Body of pancreas (tissue), 4 donors: ENCODE measurements at regions not wholly inside any gene's neighbourhood (a gene's known extent, or its start where the extent isn't known, plus 50 kb on each side); places are given as distances from the start of the nearest gene placed in this dataset.

Source experiments
- ATAC-seq: fragments of 150-250 bp; one replicate; pipeline ENCODE4 v1.9.1; 2016
- DNase-seq, 4 donors: peaks; one replicate each; pipeline ENCODE4 v3.0.0-alpha.2; 2019
- H3K27ac ChIP-seq, 4 donors: fragments of 200-600 bp; sonication (generic); 1 replicate in 3 of 4; 2 replicates in 1 of 4; pipeline versions ENCODE4 v1.5.1 to v1.6.1; 2016 to 2019; ENCODE audit warnings: mild to moderate bottlenecking in 1 of 4, mixed read lengths in 1 of 4, moderate library complexity in 1 of 4
- H3K27me3 ChIP-seq, 2 donors: fragments of 200-600 bp; sonication (generic); one replicate each; pipeline ENCODE4 v1.6.0; 2016; ENCODE audit warnings: mild to moderate bottlenecking in 1 of 2
- H3K36me3 ChIP-seq, 2 donors: fragments of 200-600 bp; sonication (generic); replicated peaks in 1 of 2; 2 replicates each; pipeline ENCODE4 v1.5.1; 2016; ENCODE audit warnings: low read depth in 2 of 2; ENCODE audit not compliant: insufficient read depth in 1 of 2
- H3K4me1 ChIP-seq: fragments of 200-600 bp; sonication (generic); one replicate; pipeline ENCODE4 v1.6.0; 2016
- H3K4me3 ChIP-seq, 2 donors: fragments of 200-600 bp; sonication (generic); 1 replicate in 1 of 2; 2 replicates in 1 of 2; pipeline ENCODE4 v1.5.1; 2016 to 2019
- H3K9me3 ChIP-seq, 3 donors: fragments of 200-600 bp; sonication (generic); 1 replicate in 2 of 3; 2 replicates in 1 of 3; pipeline ENCODE4 v1.5.1; 2016
- POLR2A ChIP-seq, 3 donors: fragments of 450-650 bp; IDR thresholded peaks; one replicate each; pipeline ENCODE4 v1.6.1; 2016; ENCODE audit warnings: antibody characterized with exemption in 3 of 3, mild to moderate bottlenecking in 2 of 3
- WGBS, 2 donors: methylation state at CpG; one replicate each; pipeline ENCODE4 v1.1.5; 2017; 5-methylcytosine and 5-hydroxymethylcytosine counted together
- intact Hi-C: fragments of 100-400 bp; cut with DNase I; formaldehyde crosslinking; loops from one replicate; pipeline ENCODE4 v1.15.1; 2023
- TF ChIP-seq, protein P1 (sequence below), 7 experiments: fragments of 450-650 bp in 4 of 7; fragments of 200-600 bp in 3 of 7; sonication (generic) in 3 of 7; IDR thresholded peaks; one replicate each; pipeline ENCODE4 v1.5.1; 2016 to 2019; ENCODE audit warnings: antibody characterized with exemption in 7 of 7

DNA sequence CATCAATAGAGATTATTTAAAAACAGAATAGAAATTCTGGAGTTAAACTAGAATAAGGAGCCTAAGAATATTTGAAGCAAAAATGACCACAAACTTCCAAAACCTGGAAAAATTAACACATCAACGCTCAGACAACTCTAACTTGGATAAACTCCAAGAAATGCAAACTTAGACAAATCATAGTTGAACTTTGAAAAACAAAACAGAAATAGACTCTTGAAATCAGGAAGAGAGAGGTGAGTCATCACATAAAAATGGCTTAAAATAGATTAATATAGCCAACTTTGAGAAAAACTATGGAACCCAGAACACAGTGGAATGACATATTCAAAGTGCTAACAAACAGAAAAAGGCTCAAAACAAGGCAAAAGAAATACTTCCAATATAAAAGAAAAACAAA lies 974.2 kb downstream of the JRKL start:
- intact Hi-C loops, result no loop called here
- no peak for TF ChIP-seq POLR2A (IDR thresholded peaks at IDR 0.05)
- TF ChIP-seq, protein P1, sequence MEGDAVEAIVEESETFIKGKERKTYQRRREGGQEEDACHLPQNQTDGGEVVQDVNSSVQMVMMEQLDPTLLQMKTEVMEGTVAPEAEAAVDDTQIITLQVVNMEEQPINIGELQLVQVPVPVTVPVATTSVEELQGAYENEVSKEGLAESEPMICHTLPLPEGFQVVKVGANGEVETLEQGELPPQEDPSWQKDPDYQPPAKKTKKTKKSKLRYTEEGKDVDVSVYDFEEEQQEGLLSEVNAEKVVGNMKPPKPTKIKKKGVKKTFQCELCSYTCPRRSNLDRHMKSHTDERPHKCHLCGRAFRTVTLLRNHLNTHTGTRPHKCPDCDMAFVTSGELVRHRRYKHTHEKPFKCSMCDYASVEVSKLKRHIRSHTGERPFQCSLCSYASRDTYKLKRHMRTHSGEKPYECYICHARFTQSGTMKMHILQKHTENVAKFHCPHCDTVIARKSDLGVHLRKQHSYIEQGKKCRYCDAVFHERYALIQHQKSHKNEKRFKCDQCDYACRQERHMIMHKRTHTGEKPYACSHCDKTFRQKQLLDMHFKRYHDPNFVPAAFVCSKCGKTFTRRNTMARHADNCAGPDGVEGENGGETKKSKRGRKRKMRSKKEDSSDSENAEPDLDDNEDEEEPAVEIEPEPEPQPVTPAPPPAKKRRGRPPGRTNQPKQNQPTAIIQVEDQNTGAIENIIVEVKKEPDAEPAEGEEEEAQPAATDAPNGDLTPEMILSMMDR (IDR thresholded peaks at IDR 0.05), result no peak
- 32 to 41% methylated on average over 1 of the region's 1 CpG for WGBS, 2 donors

DNA sequence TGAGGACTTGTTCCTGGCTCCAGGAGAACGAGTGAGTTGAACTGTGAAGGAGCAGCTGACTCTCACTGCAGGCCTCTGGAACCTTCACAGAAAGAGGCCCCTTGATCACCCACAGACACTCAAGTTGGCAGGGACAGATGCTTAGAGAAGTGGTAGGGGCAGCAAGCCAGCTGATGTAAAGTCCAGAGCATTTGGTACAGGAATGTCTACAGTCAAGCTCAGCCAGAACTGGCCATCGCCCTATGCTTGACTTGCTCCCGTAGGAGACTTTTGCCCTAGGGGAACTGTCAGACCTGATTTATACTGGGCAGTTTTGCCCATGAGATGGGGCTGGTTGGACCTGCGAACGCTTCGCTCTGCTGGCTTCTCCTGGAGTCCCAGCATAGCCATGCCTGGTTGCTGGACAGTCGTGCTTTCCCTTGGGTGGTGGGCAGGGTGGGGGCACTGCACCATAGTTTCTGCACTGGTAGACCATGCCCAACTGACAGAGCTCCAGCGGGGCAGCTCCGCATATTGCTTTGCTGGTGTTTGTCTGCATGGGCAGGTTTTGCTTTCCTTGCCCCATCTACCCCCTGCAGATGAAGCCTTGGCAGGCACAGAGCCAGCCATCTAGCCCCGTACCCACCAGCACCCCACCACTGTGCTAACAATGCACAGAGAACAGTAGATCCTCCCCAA lies 977.7 kb downstream of the JRKL start:
- Histone ChIP-seq H3K27me3 (no peaks in the 10 kb centered on the region), H3K4me3 (no peak overlapping the region), H3K27ac (no peak overlapping the region), H3K36me3 (no peaks in the 10 kb centered on the region), H3K9me3 (peaks cover 0 to 6% (median 0%) of the 10 kb centered on the region in 3 donors), H3K4me1 (no peaks in the 10 kb centered on the region)
- DNase-seq (no peak), ATAC-seq (no peak)
- TF ChIP-seq, protein P1 (IDR thresholded peaks at IDR 0.05), result no peak
- no peak for TF ChIP-seq POLR2A (IDR thresholded peaks at IDR 0.05)
- 77 to 79% methylated on average over 10 of the region's 10 CpGs for WGBS, 2 donors
- intact Hi-C loops, result no loop called here

More for the DNA sequence above, 974.2 kb downstream of the JRKL start:
- H3K27me3 ChIP-seq, result no peaks in the 10 kb centered on the region
- no peak for DNase-seq
- H3K36me3 ChIP-seq, result no peaks in the 10 kb centered on the region
- H3K4me3 ChIP-seq, result no peak overlapping the region
- no peak for ATAC-seq
- H3K9me3 ChIP-seq, result peaks cover 0 to 6% (median 0%) of the 10 kb centered on the region in 3 donors
- H3K27ac ChIP-seq, result no peak overlapping the region
- no peaks in the 10 kb centered on the region for H3K4me1 ChIP-seq

DNA sequence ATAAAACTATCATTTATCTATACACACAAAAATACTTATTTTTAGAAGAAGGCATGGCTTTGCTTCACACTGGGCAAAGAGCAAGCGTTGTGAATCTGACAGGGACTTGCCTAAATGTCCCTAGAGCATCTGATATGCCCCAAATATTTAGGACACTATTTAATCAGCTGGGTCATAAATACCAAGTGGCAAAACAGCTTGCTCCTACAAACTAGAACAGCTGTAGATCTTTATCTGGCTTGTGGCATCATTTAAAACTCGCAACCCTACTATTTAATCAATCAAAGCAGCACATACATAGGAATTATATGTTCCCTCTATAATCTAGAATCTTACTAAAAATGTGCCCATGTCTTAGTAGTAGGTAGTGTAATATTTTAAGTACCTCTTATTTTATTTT lies 999.5 kb downstream of the JRKL start:
- H3K4me3 ChIP-seq, result no peak overlapping the region
- no peak overlapping the region for H3K27ac ChIP-seq
- no peaks in the 10 kb centered on the region for H3K9me3 ChIP-seq
- intact Hi-C loops, result no loop called here
- ATAC-seq (no peak), DNase-seq (no peak)
- H3K4me1 ChIP-seq, result no peaks in the 10 kb centered on the region
- H3K36me3 ChIP-seq, result no peaks in the 10 kb centered on the region
- TF ChIP-seq POLR2A (IDR thresholded peaks at IDR 0.05), result no peak
- TF ChIP-seq, protein P1 (IDR thresholded peaks at IDR 0.05), result no peak
- no peaks in the 10 kb centered on the region for H3K27me3 ChIP-seq
- 17 to 32% methylated on average over 1 to 2 of the region's 2 CpGs for WGBS, 2 donors

DNA sequence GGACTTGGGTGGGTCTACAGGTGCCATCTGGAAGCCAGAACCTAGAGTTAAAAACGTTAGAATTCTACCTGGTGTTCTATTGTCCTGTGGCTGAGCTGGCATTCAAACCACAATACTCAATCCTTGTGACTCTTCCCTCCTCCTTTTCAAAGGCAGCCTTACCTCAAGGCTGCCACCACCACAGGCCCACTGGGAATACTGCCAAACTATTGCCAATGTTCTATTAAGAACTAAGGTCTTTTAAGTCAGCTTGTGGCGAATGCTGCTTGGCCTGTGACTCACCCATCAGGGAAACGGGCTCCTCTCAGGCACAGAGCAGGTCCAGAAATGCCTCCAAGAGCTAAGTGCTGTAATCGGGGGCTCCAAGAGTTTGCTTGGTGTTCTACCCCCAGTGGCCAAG lies 1008.4 kb downstream of the JRKL start:
- WGBS, 2 donors, result 45 to 83% methylated on average over 3 to 4 of the region's 4 CpGs
- no peak for TF ChIP-seq POLR2A (IDR thresholded peaks at IDR 0.05)
- TF ChIP-seq, protein P1 (IDR thresholded peaks at IDR 0.05), result no peak
- H3K27me3 ChIP-seq, result no peaks in the 10 kb centered on the region
- DNase-seq (no peak), ATAC-seq (no peak)
- H3K4me1 ChIP-seq, result no peaks in the 10 kb centered on the region
- H3K4me3 ChIP-seq, result no peak overlapping the region
- no peaks in the 10 kb centered on the region for H3K9me3 ChIP-seq
- H3K36me3 ChIP-seq, result no peaks in the 10 kb centered on the region
- H3K27ac ChIP-seq, result no peak overlapping the region
- intact Hi-C loops, result no loop called here

DNA sequence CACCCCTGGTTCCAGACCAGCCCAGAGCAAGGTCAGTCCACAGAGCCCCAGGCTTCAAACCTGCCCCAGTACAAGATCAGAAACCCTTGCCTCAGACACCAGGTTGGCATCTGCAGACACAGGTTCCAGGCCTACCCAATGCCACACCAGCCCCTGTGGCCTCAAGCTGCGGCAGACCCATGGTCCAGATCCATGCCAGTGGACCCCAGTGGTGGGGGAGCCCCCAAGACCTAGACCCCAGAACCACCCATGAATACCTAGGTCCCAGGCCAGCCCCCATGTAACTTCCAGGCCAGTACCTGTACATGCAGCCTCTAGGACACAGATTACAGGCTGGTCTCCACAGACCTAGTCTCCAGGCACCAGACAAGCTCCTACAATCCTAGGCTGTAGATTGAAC lies 1019.3 kb downstream of the JRKL start:
- Histone ChIP-seq H3K27me3 (no peaks in the 10 kb centered on the region), H3K4me1 (no peaks in the 10 kb centered on the region), H3K36me3 (no peaks in the 10 kb centered on the region), H3K27ac (no peak overlapping the region), H3K9me3 (peaks cover 0 to 7% (median 0%) of the 10 kb centered on the region in 3 donors), H3K4me3 (no peak overlapping the region)
- no peak for DNase-seq
- 60 to 70% methylated on average over 1 of the region's 1 CpG for WGBS, 2 donors
- no peak for ATAC-seq
- intact Hi-C loops, result no loop called here
- TF ChIP-seq, protein P1 (IDR thresholded peaks at IDR 0.05), result no peak
- no peak for TF ChIP-seq POLR2A (IDR thresholded peaks at IDR 0.05)
